SU-DHL-6 (cell line): ENCODE measurements at regions not wholly inside any gene's neighbourhood (a gene's known extent, or its start where the extent isn't known, plus 50 kb on each side); places are given as distances from the start of the nearest gene placed in this dataset.

Source experiments
- CTCF ChIP-seq: fragments of 200-600 bp; sonication (generic); IDR thresholded peaks from one replicate; pipeline ENCODE4 v1.5.1; 2017; ENCODE audit warnings: antibody characterized with exemption, mild to moderate bottlenecking, low read length, moderate library complexity; ENCODE audit not compliant: insufficient read depth, poor library complexity, severe bottlenecking
- EZH2phosphoT487 ChIP-seq: fragments of 200-600 bp; sonication (generic), shearing (Covaris generic); conservative IDR thresholded peaks from 2 replicates; pipeline ENCODE4 v1.6.1; 2018; ENCODE audit warnings: mild to moderate bottlenecking, antibody characterized with exemption, low read length, moderate library complexity, mixed read lengths

DNA sequence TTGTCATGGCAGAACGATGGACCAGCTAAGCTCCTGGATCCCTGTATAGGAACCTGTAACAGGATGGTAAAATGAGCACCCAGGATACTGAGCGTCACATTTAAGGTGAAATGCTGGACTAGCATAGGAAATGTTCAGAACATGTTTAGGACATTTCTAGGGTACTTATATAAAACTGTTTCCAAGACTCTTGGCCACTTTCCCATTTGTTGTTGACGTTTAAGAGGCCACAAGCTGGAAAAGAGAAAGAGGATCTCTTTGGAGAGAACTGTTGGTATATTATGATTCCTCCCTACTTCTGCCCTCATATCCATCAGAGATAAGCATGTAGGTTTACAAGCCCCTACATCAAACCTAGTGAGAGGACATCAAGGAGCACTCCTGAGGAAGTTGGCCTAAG, 57.5 kb downstream of the SCN11A start:
- TF ChIP-seq CTCF (no peak), EZH2phosphoT487 (no peak)
